H9 (cell line): ENCODE measurements at regions not wholly inside any gene's neighbourhood (a gene's known extent, or its start where the extent isn't known, plus 50 kb on each side); places are given as distances from the start of the nearest gene placed in this dataset.

Experiments
- DNase-seq: peaks from one replicate; pipeline ENCODE4 v3.0.0-alpha.2; 2017
- H2AFZ ChIP-seq: one replicate; pipeline ENCODE4 v1.6.1; 2013; ENCODE audit warnings: mild to moderate bottlenecking, low read length, control low read depth, moderate library complexity
- H2AK5ac ChIP-seq: 2 replicates; pipeline ENCODE4 v1.6.1; 2013; ENCODE audit warnings: low read length, control low read depth, mixed read lengths; ENCODE audit not compliant: insufficient read length
- H2BK120ac ChIP-seq: one replicate; pipeline ENCODE4 v1.6.1; 2013; ENCODE audit warnings: low read depth, mild to moderate bottlenecking, low read length, control low read depth, inconsistent platforms; ENCODE audit not compliant: poor library complexity, severe bottlenecking
- H2BK12ac ChIP-seq: 2 replicates; pipeline ENCODE4 v1.6.1; 2013; ENCODE audit warnings: low read length, control low read depth, mixed read lengths, low read depth; ENCODE audit not compliant: insufficient read length
- H2BK15ac ChIP-seq: 2 replicates; pipeline ENCODE4 v1.6.1; 2013; ENCODE audit warnings: low read depth, low read length, control low read depth
- H2BK20ac ChIP-seq: one replicate; pipeline ENCODE4 v1.6.1; 2013; ENCODE audit warnings: low read depth, mild to moderate bottlenecking, low read length, control low read depth, inconsistent platforms; ENCODE audit not compliant: poor library complexity, severe bottlenecking
- H2BK5ac ChIP-seq: 2 replicates; pipeline ENCODE4 v1.6.1; 2013; ENCODE audit warnings: low read length, control low read depth, mixed read lengths; ENCODE audit not compliant: insufficient read length
- H3K14ac ChIP-seq: 2 replicates; pipeline ENCODE4 v1.6.1; 2013; ENCODE audit warnings: low read length, control low read depth; ENCODE audit not compliant: insufficient read depth
- H3K18ac ChIP-seq: 2 replicates; pipeline ENCODE4 v1.6.1; 2013; ENCODE audit warnings: low read depth, mild to moderate bottlenecking, mixed read lengths, low read length, control low read depth; ENCODE audit not compliant: insufficient read length
- H3K23ac ChIP-seq: 2 replicates; pipeline ENCODE4 v1.6.1; 2013; ENCODE audit warnings: low read length, control low read depth, mixed read lengths, low read depth; ENCODE audit not compliant: insufficient read length
- H3K23me2 ChIP-seq: 2 replicates; pipeline ENCODE4 v1.6.1; 2013; ENCODE audit warnings: low read depth, mild to moderate bottlenecking, mixed read lengths, low read length, control low read depth; ENCODE audit not compliant: insufficient read length, poor library complexity, severe bottlenecking
- H3K27ac ChIP-seq: 2 replicates; pipeline ENCODE4 v1.5.1; 2013; ENCODE audit warnings: low read length, control low read depth, mixed read lengths, low read depth; ENCODE audit not compliant: insufficient read length
- H3K27me3 ChIP-seq: 2 replicates; pipeline ENCODE4 v1.6.1; 2013; ENCODE audit warnings: low read length, control low read depth, inconsistent platforms; ENCODE audit not compliant: insufficient read depth
- H3K4ac ChIP-seq: 2 replicates; pipeline ENCODE4 v1.6.1; 2013; ENCODE audit warnings: low read depth, mild to moderate bottlenecking, control low read depth, inconsistent platforms, low read length, moderate library complexity
- H3K4me1 ChIP-seq: 2 replicates; pipeline ENCODE4 v1.6.1; 2013; ENCODE audit warnings: low read length, control low read depth, inconsistent platforms; ENCODE audit not compliant: insufficient read depth
- H3K4me2 ChIP-seq: 2 replicates; pipeline ENCODE4 v1.6.1; 2013; ENCODE audit warnings: low read length, control low read depth, mixed read lengths; ENCODE audit not compliant: insufficient read length, insufficient read depth
- H3K56ac ChIP-seq: 2 replicates; pipeline ENCODE4 v1.6.1; 2013; ENCODE audit warnings: low read depth, mild to moderate bottlenecking, mixed read lengths, low read length, control low read depth; ENCODE audit not compliant: insufficient read length
- H3K79me1 ChIP-seq: 2 replicates; pipeline ENCODE4 v1.6.1; 2013; ENCODE audit warnings: low read depth, mild to moderate bottlenecking, moderate library complexity, low read length, control low read depth, inconsistent platforms; ENCODE audit not compliant: insufficient read depth, poor library complexity, severe bottlenecking
- H3K79me2 ChIP-seq: 2 replicates; pipeline ENCODE4 v1.6.1; 2013; ENCODE audit warnings: low read length, control low read depth, inconsistent platforms; ENCODE audit not compliant: insufficient read depth
- H3K9ac ChIP-seq: 2 replicates; pipeline ENCODE4 v1.6.1; 2013; ENCODE audit warnings: low read length, control low read depth, mixed read lengths; ENCODE audit not compliant: insufficient read length; ENCODE audit errors: extremely low read depth
- H3K9me3 ChIP-seq: one replicate; pipeline ENCODE4 v1.6.1; 2013; ENCODE audit warnings: low read depth, low read length, inconsistent platforms; ENCODE audit not compliant: control insufficient read depth
- H3T11ph ChIP-seq: one replicate; pipeline ENCODE4 v1.6.1; 2013; ENCODE audit warnings: mild to moderate bottlenecking, low read length, control low read depth, inconsistent platforms
- H4K20me1 ChIP-seq: one replicate; pipeline ENCODE4 v1.6.1; 2013; ENCODE audit not compliant: control insufficient read depth, insufficient read length, insufficient read depth
- H4K5ac ChIP-seq: 2 replicates; pipeline ENCODE4 v1.6.1; 2013; ENCODE audit warnings: low read depth, mild to moderate bottlenecking, mixed read lengths, low read length, control low read depth; ENCODE audit not compliant: insufficient read length
- H4K8ac ChIP-seq: replicated peaks from 2 replicates; pipeline ENCODE4 v1.6.1; 2013; ENCODE audit warnings: low read length, control low read depth, mixed read lengths, low read depth; ENCODE audit not compliant: insufficient read length
- H4K91ac ChIP-seq: 2 replicates; pipeline ENCODE4 v1.6.1; 2013; ENCODE audit warnings: low read depth, mild to moderate bottlenecking, moderate library complexity, mixed read lengths, low read length, control low read depth; ENCODE audit not compliant: insufficient read length
- H3K27ac Mint-ChIP-seq, 3 experiments: 2 replicates in 2 of 3; 3 replicates in 1 of 3; pipeline ENCODE4 v1.8.0; 2020 to 2021; ENCODE audit warnings: mixed read lengths in 3 of 3, mild to moderate bottlenecking in 1 of 3, moderate library complexity in 1 of 3
- H3K27me3 Mint-ChIP-seq: 2 replicates; pipeline ENCODE4 v1.8.0; 2021; ENCODE audit warnings: low read depth, mild to moderate bottlenecking, moderate library complexity, mixed read lengths
- H3K36me3 Mint-ChIP-seq, 3 experiments: 2 replicates in 2 of 3; 3 replicates in 1 of 3; pipeline ENCODE4 v1.8.0; 2020 to 2021; ENCODE audit warnings: low read depth in 3 of 3, mixed read lengths in 3 of 3; ENCODE audit not compliant: insufficient read depth in 1 of 3
- H3K4me1 Mint-ChIP-seq, 2 experiments: 2 replicates each; pipeline ENCODE4 v1.8.0; 2020; ENCODE audit warnings: mixed read lengths in 2 of 2
- H3K4me3 Mint-ChIP-seq, 2 experiments: 2 replicates in 1 of 2; 3 replicates in 1 of 2; pipeline ENCODE4 v1.8.0; 2020 to 2021; ENCODE audit warnings: mild to moderate bottlenecking in 2 of 2, mixed read lengths in 2 of 2, moderate library complexity in 1 of 2
- H3K9me3 Mint-ChIP-seq, 2 experiments: 2 replicates in 1 of 2; 3 replicates in 1 of 2; pipeline ENCODE4 v1.8.0; 2020; ENCODE audit warnings: mild to moderate bottlenecking in 2 of 2, mixed read lengths in 2 of 2, moderate library complexity in 1 of 2
- CTCF ChIP-seq: fragments of 200-600 bp; sonication (generic); conservative IDR thresholded peaks from 3 replicates; pipeline ENCODE4 v1.8.0; 2021; ENCODE audit warnings: antibody characterized with exemption, mild to moderate bottlenecking
- WGBS: extraction: QIAGEN DNeasy Blood & Tissue Kit; methylation state at CpG from one replicate; pipeline ENCODE4 v1.1.7; 2013; ENCODE audit warnings: missing lambda C conversion rate, low lambda C conversion rate, mixed read lengths; ENCODE audit not compliant: insufficient read length; ENCODE audit errors: extremely low coverage; 5-methylcytosine and 5-hydroxymethylcytosine counted together

GRCh38 chr6:19209202-19209601, 628.0 kb upstream of the ID4 start:
- peaks cover 6% of the 10 kb centered on the region in 2 experiments for H3K9me3 Mint-ChIP-seq
- WGBS, result no CpG with 5 or more reads among the region's 2 CpGs
- DNase-seq, result no peak
- no peak overlapping the region for H3K27ac Mint-ChIP-seq
- H2BK120ac ChIP-seq, result no peak overlapping the region
- H3K4me3 Mint-ChIP-seq, result no peak overlapping the region
- no peak for TF ChIP-seq CTCF
- H3K27ac ChIP-seq, result no peak overlapping the region
- no peak overlapping the region for H3T11ph ChIP-seq
- no peaks in the 10 kb centered on the region for H3K23me2 ChIP-seq
- peaks cover 2 to 7% (median 3%) of the 10 kb centered on the region in 3 experiments; a peak in 5 of 7 replicates for H3K36me3 Mint-ChIP-seq
- no peak overlapping the region for H2BK5ac ChIP-seq
- H2AK5ac ChIP-seq, result no peak overlapping the region
- no peak overlapping the region for H4K5ac ChIP-seq
- no peak overlapping the region for H3K18ac ChIP-seq
- no peak overlapping the region for H2BK15ac ChIP-seq
- no peak overlapping the region for H3K56ac ChIP-seq
- no peak overlapping the region for H3K14ac ChIP-seq
- no peaks in the 10 kb centered on the region for H3K4me1 Mint-ChIP-seq
- H3K4me1 ChIP-seq, result no peaks in the 10 kb centered on the region
- H3K27me3 ChIP-seq, result no peaks in the 10 kb centered on the region
- no peak overlapping the region for H4K91ac ChIP-seq
- H2BK12ac ChIP-seq, result no peak overlapping the region
- H4K8ac ChIP-seq, result no peak overlapping the region
- no peak overlapping the region for H3K9ac ChIP-seq
- H3K23ac ChIP-seq, result no peak overlapping the region
- no peak overlapping the region for H2BK20ac ChIP-seq
- H4K20me1 ChIP-seq, result no peaks in the 10 kb centered on the region
- H2AFZ ChIP-seq, result no peak overlapping the region
- H3K4ac ChIP-seq, result no peak overlapping the region
- H3K9me3 ChIP-seq, result no peaks in the 10 kb centered on the region
- peaks cover 1% of the 10 kb centered on the region; the same call in 1 of the 2 replicates for H3K27me3 Mint-ChIP-seq
- H3K79me1 ChIP-seq, result no peaks in the 10 kb centered on the region
- no peaks in the 10 kb centered on the region for H3K79me2 ChIP-seq
- H3K4me2 ChIP-seq, result no peak overlapping the region
